PC-3 (cell line): ENCODE measurements at regions not wholly inside any gene's neighbourhood (a gene's known extent, or its start where the extent isn't known, plus 50 kb on each side); places are given as distances from the start of the nearest gene placed in this dataset.

Source experiments
- ATAC-seq: fragments of 200-7000 bp; cut with Tn5 transposase; 2 replicates; pipeline ENCODE4 v1.9.1; 2020; ENCODE audit warnings: mild to moderate bottlenecking, moderate library complexity
- BruUV-seq: library from RNA; stranded (reverse); fragments of 400-500 nt; replicated peaks from 2 replicates; lab custom pipeline; 2021; lab: Mats Ljungman, UMichigan
- CTCF ChIA-PET: fragments of 300-600 bp; sonication (Branson Sonifier 250); formaldehyde crosslinking; loops from one replicate; lab custom pipeline; 2022; ENCODE audit warnings: antibody characterized with exemption; lab: Charles Lee
- POLR2A ChIA-PET: fragments of 300-600 bp; sonication (Branson Sonifier 250); formaldehyde crosslinking; loops from one replicate; lab custom pipeline; 2022; ENCODE audit warnings: antibody characterized with exemption; ENCODE audit not compliant: unreplicated experiment; lab: Charles Lee
- DNase-seq: peaks from one replicate; pipeline ENCODE4 v3.0.0-alpha.2; 2015
- H2AFZ ChIP-seq: fragments of 300-600 bp; sonication (generic); 2 replicates; pipeline ENCODE4 v1.6.0; 2016; ENCODE audit warnings: antibody characterized with exemption, low read length
- H3F3A ChIP-seq: fragments of 300-600 bp; sonication (generic); one replicate; pipeline ENCODE4 v1.6.0; 2017; ENCODE audit warnings: antibody characterized with exemption, low read length, control low read depth, mild to moderate bottlenecking; ENCODE audit not compliant: unreplicated experiment
- H3K27ac ChIP-seq: fragments of 300-600 bp; sonication (generic); 2 replicates; pipeline ENCODE4 v1.5.1; 2016; ENCODE audit warnings: mild to moderate bottlenecking, low read length
- H3K27me3 ChIP-seq: fragments of 300-600 bp; sonication (generic); 2 replicates; pipeline ENCODE4 v1.6.1; 2016; ENCODE audit warnings: low read length, mixed read lengths
- H3K36me3 ChIP-seq: fragments of 300-600 bp; sonication (generic); 2 replicates; pipeline ENCODE4 v1.6.1; 2016; ENCODE audit warnings: low read depth, mixed run types, low read length, mixed read lengths
- H3K4me1 ChIP-seq: fragments of 300-600 bp; sonication (generic); 2 replicates; pipeline ENCODE4 v1.5.1; 2016; ENCODE audit warnings: low read length; ENCODE audit not compliant: insufficient read depth
- H3K4me2 ChIP-seq: fragments of 300-600 bp; sonication (generic); 2 replicates; pipeline ENCODE4 v1.6.0; 2016; ENCODE audit warnings: low read length
- H3K4me3 ChIP-seq: fragments of 300-600 bp; sonication (generic); 2 replicates; pipeline ENCODE4 v1.5.1; 2016; ENCODE audit warnings: mild to moderate bottlenecking, low read length, mixed read lengths
- H3K79me2 ChIP-seq: fragments of 300-600 bp; sonication (generic); 2 replicates; pipeline ENCODE4 v1.6.1; 2017; ENCODE audit warnings: low read length, mixed read lengths
- H3K9ac ChIP-seq: fragments of 300-600 bp; sonication (generic); 2 replicates; pipeline ENCODE4 v1.6.0; 2016; ENCODE audit warnings: mild to moderate bottlenecking, low read length
- H3K9me2 ChIP-seq: fragments of 300-600 bp; sonication (generic); replicated peaks from 2 replicates; pipeline ENCODE4 v1.6.1; 2016; ENCODE audit warnings: mixed run types, low read length, mixed read lengths
- H3K9me3 ChIP-seq: fragments of 300-600 bp; sonication (generic); 2 replicates; pipeline ENCODE4 v1.6.1; 2016; ENCODE audit warnings: low read length, mixed read lengths
- H4K20me1 ChIP-seq: fragments of 300-600 bp; sonication (generic); 2 replicates; pipeline ENCODE4 v1.6.1; 2016; ENCODE audit warnings: low read length, mixed read lengths
- EZH2 ChIP-seq: fragments of 300-600 bp; sonication (generic); IDR thresholded peaks from one replicate; pipeline ENCODE4 v1.6.1; 2017; ENCODE audit warnings: antibody characterized with exemption, mild to moderate bottlenecking, low read length; ENCODE audit not compliant: unreplicated experiment
- EZH2phosphoT487 ChIP-seq: fragments of 300-600 bp; sonication (generic); IDR thresholded peaks from 2 replicates; pipeline ENCODE4 v1.6.1; 2018; ENCODE audit warnings: mild to moderate bottlenecking, antibody characterized with exemption, low read length, borderline replicate concordance
- intact Hi-C: fragments of 100-400 bp; cut with micrococcal nuclease; formaldehyde crosslinking; loops from 2 replicates; pipeline ENCODE4 v1.9.0; 2023
- TF ChIP-seq, protein P1 (sequence below): fragments of 300-600 bp; sonication (generic); conservative IDR thresholded peaks from 2 replicates; pipeline ENCODE4 v1.5.1; 2017; ENCODE audit warnings: antibody characterized with exemption, low read depth, mild to moderate bottlenecking, low read length

DNA sequence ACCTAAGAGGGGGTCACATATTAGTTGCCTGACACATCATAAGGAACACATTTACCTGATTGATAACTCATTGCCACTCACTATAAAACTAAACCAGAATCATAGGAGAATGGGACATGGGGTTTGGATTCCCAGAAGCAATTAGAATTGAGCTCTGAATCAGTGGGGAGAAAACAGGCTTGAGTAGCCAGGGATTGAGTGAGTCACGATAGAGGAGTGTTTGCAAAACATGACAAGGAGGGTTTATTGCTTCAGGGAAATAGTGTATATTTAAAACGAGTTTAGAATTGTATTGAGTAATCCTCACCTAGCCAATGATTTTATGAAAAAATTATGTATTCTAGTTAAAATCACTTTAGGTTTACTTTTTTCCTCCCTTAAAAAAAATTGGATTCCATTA lies 101.1 kb upstream of the THRB start:
- peaks cover 4% of the 10 kb centered on the region for H3F3A ChIP-seq
- peak overlapping the region; percentile 40 for H3K4me2 ChIP-seq
- H3K79me2 ChIP-seq: no peaks in the 10 kb centered on the region
- peak overlapping the region; percentile 2; the same call in 1 of the 2 replicates for H3K9ac ChIP-seq
- H3K4me1 ChIP-seq: peaks cover 65% of the 10 kb centered on the region
- no peaks in the 10 kb centered on the region for H3K9me2 ChIP-seq
- DNase-seq (peak; percentile 88), ATAC-seq (peak; percentile 37)
- H3K9me3 ChIP-seq: no peaks in the 10 kb centered on the region
- peak overlapping the region; percentile 68 for H3K27ac ChIP-seq
- H2AFZ ChIP-seq: no peak overlapping the region
- H4K20me1 ChIP-seq: no peaks in the 10 kb centered on the region
- H3K27me3 ChIP-seq: no peaks in the 10 kb centered on the region
- H3K4me3 ChIP-seq: no peak overlapping the region
- no peak for TF ChIP-seq EZH2phosphoT487
- no peak for TF ChIP-seq EZH2
- TF ChIP-seq, protein P1, sequence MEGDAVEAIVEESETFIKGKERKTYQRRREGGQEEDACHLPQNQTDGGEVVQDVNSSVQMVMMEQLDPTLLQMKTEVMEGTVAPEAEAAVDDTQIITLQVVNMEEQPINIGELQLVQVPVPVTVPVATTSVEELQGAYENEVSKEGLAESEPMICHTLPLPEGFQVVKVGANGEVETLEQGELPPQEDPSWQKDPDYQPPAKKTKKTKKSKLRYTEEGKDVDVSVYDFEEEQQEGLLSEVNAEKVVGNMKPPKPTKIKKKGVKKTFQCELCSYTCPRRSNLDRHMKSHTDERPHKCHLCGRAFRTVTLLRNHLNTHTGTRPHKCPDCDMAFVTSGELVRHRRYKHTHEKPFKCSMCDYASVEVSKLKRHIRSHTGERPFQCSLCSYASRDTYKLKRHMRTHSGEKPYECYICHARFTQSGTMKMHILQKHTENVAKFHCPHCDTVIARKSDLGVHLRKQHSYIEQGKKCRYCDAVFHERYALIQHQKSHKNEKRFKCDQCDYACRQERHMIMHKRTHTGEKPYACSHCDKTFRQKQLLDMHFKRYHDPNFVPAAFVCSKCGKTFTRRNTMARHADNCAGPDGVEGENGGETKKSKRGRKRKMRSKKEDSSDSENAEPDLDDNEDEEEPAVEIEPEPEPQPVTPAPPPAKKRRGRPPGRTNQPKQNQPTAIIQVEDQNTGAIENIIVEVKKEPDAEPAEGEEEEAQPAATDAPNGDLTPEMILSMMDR: no peak
- intact Hi-C loops: loop anchor here (5.0 to 10.0 kb wide), 2 partner anchors 323 to 601 kb away; no protein-coding TSS in a partner anchor
- BruUV-seq: no TSS peak
- H3K36me3 ChIP-seq: no peaks in the 10 kb centered on the region
- ChIA-PET CTCF (no interaction called here), POLR2A (no interaction called here)

DNA sequence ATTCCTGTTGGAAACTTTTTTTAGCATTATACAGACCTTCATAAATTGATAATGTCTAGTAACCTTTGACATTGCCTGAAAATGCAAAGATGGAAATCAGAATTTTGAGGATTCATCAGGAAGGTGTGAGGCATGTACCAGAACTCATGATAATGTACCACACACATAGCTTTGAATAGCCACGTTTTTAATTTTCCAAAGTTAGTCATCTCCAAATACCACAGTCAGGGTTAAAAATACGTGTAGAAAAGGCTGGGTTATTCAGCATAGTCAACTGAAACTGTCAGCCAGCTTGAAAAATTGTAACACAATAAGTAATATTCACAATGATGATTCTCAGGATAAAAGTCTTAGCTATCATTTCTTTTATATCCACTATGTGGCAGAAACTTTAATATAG lies 102.0 kb upstream of the THRB start:
- Histone ChIP-seq H3K27ac (peak overlapping the region; percentile 47), H3K4me2 (0 out of 2 replicates have a peak overlapping the region, but pooled peaks have one; percentile 15), H3K9ac (no peak overlapping the region), H3K36me3 (no peaks in the 10 kb centered on the region), H3K9me2 (no peaks in the 10 kb centered on the region), H3F3A (no peaks in the 10 kb centered on the region), H3K79me2 (no peaks in the 10 kb centered on the region), H3K4me1 (peaks cover 58% of the 10 kb centered on the region), H3K27me3 (no peaks in the 10 kb centered on the region), H4K20me1 (no peaks in the 10 kb centered on the region), H2AFZ (no peak overlapping the region), H3K4me3 (no peak overlapping the region), H3K9me3 (no peaks in the 10 kb centered on the region)
- intact Hi-C loops: loop anchor here (5.0 to 10.0 kb wide), 2 partner anchors 324 to 602 kb away; no protein-coding TSS in a partner anchor
- no peak for ATAC-seq
- TF ChIP-seq, protein P1: no peak
- TF ChIP-seq EZH2phosphoT487 (no peak), EZH2 (no peak)
- DNase-seq: no peak
- ChIA-PET CTCF (no interaction called here), POLR2A (interaction anchor here (0.6 kb wide), 1 partner anchor 1444 kb away, joined by 4 read pairs; no protein-coding TSS in a partner anchor)
- no TSS peak for BruUV-seq
